GM23248 (cell line): ENCODE measurements at regions not wholly inside any gene's neighbourhood (a gene's known extent, or its start where the extent isn't known, plus 50 kb on each side); places are given as distances from the start of the nearest gene placed in this dataset.

Experiments used
- EZH2 ChIP-seq: fragments of 200-600 bp; sonication (generic); IDR thresholded peaks from 2 replicates; pipeline ENCODE4 v1.6.1; 2018; ENCODE audit warnings: antibody characterized with exemption, mild to moderate bottlenecking; ENCODE audit not compliant: insufficient read depth, poor library complexity, severe bottlenecking
- EZH2phosphoT487 ChIP-seq: fragments of 200-600 bp; sonication (generic); IDR thresholded peaks from 2 replicates; pipeline ENCODE4 v1.6.1; 2018; ENCODE audit warnings: antibody characterized with exemption, moderate library complexity, mild to moderate bottlenecking, low read depth; ENCODE audit not compliant: insufficient read depth

- TF ChIP-seq EZH2phosphoT487 (no peak), EZH2 (no peak)
Observed at GRCh38 chr17:74126179-74126900, 77.1 kb upstream of the RPL38 start.
